Medulla oblongata (tissue), 1 donor: ENCODE measurements at regions not wholly inside any gene's neighbourhood (a gene's known extent, or its start where the extent isn't known, plus 50 kb on each side); places are given as distances from the start of the nearest gene placed in this dataset.
A peak's percentile ranks its signal among the peaks of the same experiment; 100 is the strongest.

Experiments used
- DNase-seq: peaks from one replicate; pipeline ENCODE4 v3.0.0-alpha.2; 2015; ENCODE audit errors: extremely low spot score

DNA sequence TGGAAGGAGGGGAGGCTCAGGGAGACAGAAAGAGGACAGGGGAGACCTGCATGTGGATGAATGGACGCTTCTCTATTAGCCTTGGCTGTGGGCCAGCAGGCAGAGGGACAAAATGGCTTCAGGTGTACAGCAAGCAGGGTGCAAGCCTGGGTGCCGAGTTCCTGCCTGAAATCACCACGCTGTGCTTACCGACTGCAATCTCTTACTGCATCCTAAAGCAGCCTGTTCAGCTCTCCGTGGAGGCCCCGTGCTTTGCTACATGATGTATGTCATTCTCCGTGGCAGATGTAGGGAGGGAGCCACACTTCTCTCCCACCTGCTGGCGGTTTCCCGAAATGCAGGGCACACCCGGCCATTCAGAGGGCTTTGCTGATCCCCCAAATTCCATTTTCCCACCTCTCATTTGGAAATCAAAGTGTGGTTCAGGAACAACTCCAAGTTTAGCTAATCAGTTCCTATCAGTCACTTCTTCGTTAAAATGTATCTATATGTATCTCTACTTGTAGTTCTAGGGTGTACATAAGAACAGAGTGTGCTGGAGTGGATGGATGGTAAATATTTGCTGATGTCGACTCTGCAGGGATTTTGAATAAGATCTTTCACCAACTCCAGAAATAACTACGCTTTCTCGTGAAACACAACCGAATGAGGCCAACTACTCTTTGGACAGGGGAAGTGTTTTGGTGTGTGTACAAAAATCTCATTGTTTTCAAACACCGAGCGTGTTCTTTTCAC, 122.3 kb upstream of the BACE2 start:
- peak; percentile 37 for DNase-seq

DNA sequence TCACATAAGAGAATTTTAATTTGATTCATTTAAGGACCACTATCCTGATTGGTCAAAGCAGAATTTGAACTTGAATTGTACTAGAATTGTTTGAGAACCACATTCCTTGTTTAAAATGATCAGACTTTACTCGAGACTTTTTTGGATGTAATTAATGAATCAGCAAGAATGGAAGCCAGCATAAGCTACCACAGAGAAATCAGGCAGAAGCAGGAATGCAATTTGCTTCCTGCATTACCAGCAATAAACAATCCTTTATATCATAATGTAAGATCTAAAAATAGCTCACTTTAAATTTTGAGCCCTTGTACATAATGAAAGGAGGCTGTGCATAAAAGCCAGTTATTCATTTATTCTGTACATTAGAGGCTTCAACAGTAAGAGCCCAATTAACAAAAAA, 119.8 kb upstream of the BACE2 start:
- no peak for DNase-seq

- peak; percentile 60 for DNase-seq
Measured at GRCh38 chr21:41048623-41049022, 119.3 kb upstream of the BACE2 start.

GRCh38 chr21:41052820-41053555, 115.0 kb upstream of the BACE2 start:
- no peak for DNase-seq

DNA sequence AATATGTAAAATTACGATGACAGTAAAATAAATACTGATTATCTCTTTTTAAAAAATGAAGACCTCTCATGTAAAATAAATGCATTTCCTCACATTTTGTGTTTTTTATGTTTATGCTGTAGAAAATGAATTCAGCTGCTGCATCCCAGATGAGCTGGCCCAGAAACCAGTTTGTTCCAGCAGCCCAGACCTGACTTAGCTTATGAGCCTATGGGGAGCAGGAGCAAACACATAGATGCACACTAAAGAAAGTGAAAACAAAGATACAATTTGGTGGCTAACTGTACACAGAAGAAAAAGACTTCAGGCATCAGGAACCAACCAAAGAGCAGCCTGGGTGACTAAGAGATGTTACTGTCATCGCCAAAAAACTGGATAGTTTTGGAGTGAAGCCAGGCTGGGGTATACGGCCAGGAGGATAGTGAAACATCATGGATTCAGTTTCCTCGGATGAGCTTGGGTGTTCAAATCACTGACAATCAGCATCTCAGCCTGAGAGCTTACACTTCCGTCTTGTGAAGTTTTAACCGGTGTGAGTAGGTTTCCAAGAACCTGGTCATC, 113.9 kb upstream of the BACE2 start:
- no peak for DNase-seq

DNA sequence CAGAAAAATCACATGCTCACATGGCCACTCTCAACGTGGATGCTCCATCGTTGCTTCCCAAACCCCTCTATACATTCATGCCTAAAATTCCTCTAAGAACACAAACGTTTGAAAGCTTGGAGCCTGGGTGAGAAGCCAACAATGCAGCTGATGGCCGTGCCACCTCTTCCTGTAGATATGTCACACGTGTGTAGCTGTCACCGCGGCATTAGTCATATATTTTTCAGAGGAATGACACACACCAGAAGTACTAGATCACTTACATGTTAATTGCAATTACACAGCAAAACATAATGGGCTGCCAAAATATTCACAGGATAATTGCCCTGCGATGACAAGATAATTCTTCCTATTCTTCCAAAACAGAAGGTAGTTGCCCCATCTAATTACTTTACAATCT, 112.7 kb upstream of the BACE2 start:
- DNase-seq: no peak

- no peak for DNase-seq
Measured at GRCh38 chr21:41059871-41060270, 108.1 kb upstream of the BACE2 start.

DNA sequence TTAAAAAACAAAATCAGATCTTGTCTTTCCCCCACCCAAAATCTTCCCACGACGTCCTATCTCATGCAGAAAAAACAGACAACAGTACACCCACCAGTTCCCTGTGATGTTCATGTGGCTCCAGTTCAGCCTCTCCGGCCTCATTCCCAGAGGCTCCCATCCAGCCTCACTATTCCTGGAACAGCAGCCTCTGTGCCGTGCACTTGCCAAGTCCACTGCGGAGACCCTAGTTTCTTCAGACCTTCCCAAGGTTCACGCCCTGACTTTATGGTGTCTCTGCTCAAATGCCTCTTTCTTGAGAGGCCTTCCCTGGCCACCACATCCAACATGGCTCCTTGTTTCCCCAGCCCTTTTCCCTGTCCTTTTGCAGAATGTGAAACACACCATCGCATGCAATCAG, 106.3 kb upstream of the BACE2 start:
- DNase-seq: no peak

DNA sequence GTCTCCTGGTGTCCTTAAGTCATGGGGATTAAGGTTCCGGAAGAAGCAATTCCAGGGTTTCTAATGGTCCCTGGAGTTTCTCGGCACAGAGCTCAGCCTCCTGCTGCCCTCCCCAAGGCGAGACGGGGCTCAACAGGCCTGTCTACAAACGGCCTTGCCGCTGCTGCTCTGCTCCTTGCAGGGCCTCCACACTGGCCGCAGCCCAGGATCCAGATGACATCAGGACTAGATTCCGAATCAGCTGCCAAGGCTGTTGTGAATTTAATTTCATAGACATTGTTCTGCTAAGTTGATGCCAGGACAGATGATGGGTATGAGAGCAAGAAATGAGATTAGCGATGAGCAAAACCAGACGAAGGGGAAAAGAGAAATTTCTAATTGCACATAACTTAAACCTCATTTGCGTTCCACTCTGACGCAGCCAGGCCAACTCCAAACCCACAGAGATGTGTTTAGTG, 103.6 kb upstream of the BACE2 start:
- peak; percentile 36 for DNase-seq

DNA sequence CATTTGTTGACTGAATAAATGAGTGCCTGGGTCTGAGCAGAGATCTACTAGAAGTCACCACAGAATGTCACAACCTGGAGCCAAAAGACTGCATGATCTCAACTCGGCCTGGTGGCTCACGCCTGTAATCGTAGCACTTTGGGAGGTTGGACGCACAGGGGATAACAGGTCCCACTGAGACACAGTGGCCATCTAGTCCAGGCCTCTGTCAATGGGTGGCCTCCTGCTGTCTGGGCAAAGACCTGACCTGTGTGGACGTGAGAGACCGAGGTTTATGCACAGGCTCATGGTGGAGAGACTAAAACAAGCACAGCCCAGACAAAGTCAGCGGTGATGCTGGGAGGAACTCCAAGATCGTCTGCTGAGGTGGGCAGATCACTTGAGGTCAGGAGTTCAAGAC, 103.0 kb upstream of the BACE2 start:
- no peak for DNase-seq

GRCh38 chr21:41065539-41065938, 102.4 kb upstream of the BACE2 start:
- no peak for DNase-seq

DNA sequence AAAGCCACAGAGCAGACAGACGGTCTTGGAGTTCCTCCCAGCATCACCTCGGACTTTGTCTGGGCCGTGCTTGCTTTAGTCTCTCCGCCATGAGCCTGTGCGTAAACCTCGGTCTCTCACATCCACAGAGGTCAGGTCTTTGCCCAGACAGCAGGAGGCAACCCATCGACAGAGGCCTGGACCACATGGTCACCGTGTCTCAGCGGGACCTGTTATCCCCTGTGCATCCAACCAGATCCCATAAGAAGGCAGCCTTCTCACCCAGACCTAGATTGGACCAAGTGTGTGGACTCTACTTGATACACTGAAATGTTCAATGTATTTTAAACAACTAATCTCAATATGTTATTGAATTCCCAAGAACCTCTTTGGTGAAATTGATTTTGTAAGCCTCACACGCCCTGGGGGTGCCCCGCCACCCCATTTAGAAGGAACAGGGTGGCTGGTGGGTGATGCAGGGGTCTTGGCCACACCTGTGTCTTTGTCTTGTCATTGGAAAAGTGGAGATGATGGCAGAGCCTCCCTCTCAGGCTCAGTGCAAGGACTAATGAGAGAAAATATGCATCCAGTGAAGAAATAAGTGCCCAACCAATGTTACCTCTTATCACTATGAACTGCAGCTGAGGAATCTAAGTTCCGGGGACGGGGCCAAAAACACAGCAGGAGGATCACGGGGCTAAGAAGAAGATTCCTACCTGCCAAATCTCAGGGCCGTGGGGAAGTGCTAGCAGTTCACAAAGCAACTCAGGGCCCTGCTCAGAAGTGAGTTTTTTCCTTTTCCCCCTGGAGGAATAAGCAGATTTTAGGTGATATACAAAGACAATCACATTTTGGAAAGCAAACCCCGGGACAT, 101.6 kb upstream of the BACE2 start:
- DNase-seq: no peak

- DNase-seq: peak; percentile 14
Measured at GRCh38 chr21:41067709-41068108, 100.3 kb upstream of the BACE2 start.

GRCh38 chr21:41068496-41068895, 99.5 kb upstream of the BACE2 start:
- DNase-seq: peak; percentile 76

- peak; percentile 94 for DNase-seq
Measured at GRCh38 chr21:41068967-41069642, 98.9 kb upstream of the BACE2 start.

DNA sequence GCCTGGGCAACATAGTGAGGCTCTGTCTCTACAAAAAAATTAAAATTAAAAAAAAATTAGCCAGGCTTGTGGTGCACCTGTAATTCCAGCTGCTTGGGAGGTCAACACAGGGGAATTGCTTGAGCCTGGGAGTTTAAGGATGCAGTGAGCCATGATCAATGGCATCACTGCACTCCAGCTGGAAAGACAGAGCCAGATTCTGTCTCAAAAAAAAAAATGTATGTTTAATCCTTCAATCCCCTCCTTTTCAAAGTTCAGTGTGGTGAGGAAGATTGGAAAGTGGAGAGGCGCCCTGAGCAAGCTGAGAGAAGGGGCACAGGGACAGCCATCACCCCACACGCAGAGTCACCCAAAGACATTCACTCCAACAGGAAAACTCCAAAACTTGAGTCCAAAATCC, 97.7 kb upstream of the BACE2 start:
- no peak for DNase-seq

- peak; percentile 10 for DNase-seq
Measured at GRCh38 chr21:41071258-41072171, 96.4 kb upstream of the BACE2 start.

- no peak for DNase-seq
Measured at GRCh38 chr21:41073558-41073957, 94.4 kb upstream of the BACE2 start.

GRCh38 chr21:41074396-41075184, 93.4 kb upstream of the BACE2 start:
- DNase-seq: no peak

DNA sequence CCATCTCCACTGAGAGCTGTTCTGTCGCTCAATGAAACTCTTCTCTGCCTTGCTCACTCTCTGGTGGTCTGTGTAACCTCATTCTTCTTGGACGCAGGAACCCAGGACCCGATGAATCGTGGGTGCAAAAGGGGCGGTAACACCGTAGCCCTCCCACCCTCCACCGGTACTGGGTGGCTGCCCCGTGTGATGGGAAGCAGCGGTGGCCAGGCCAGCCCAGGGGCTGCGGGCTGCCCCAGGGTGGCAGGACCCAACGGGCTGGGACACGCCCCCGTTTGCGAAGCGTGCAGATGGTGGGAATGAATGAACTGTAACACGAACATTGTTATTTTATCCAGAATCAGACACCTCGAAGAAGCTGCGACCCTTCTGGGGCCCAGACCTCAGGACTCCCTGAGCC, 92.3 kb upstream of the BACE2 start:
- DNase-seq: no peak
